ENCODE measurements at regions not wholly inside any gene's neighbourhood (a gene's known extent, or its start where the extent isn't known, plus 50 kb on each side); places are given as distances from the start of the nearest gene placed in this dataset.
"Not testable (repeated sequence)": the region's sequence is repeated elsewhere in the genome, so short reads cannot be mapped to it uniquely, and the experiment has no call there.

- no peak for DNase-seq (ENCODE audit: low read depth)
These were observed 145.6 kb upstream of the RBPJ start for GRCh38 chr4:26175006-26175786.

DNA sequence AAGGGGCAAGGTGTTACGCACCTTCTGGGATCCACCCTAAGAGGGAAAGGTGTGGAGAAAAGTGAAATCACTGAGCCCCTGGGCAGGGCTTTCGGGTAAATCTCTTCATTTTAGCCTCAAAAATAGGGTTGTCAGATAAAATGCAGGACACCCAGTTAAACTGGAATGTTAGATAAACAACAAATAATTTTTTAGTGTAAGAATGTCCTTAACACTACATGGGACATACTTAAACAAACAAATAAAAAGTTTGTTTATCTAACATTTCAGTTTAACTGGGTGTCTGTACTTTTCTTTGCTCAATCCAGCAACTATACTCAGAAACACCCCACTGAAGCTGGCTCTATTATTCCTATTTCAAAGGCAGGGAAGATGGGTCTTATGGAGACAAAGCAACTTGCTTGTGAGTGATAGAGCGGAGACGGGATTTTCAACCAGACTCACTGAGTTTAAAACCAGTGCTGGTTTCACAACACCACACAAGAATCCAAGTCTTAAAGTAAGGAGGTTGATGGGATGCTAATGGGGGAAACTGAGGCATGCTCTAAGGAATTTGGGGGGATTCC lies 144.8 kb upstream of the RBPJ start:
- DNase-seq (ENCODE audit: low read depth) = no peak

DNA sequence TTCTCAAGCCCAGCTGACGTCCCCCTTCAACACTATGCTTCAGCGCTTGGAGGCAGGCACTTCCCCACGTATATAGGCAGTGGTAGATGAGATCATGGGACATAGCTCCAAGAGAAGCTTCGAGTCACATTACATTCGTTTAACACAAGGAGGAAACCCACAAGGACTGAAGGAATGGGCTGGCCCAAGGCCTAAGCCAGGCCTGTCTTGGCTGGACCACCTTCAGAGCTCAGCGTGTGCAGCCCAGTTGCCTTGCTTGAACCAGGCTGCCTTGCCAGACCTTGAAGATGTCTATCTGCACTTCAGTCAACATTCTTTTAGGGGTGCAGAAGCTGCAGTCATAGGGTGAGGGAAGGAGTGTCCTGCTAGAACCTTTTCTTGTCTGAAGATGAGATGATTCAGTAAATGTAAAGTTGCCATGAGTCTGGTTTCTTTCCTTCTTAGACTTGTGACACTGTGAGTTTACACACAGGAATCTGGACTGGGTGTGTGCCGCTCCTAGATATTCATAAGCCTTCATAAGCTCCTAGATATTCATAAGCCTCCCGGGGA lies 144.1 kb upstream of the RBPJ start:
- no peak for DNase-seq (ENCODE audit: low read depth)

DNA sequence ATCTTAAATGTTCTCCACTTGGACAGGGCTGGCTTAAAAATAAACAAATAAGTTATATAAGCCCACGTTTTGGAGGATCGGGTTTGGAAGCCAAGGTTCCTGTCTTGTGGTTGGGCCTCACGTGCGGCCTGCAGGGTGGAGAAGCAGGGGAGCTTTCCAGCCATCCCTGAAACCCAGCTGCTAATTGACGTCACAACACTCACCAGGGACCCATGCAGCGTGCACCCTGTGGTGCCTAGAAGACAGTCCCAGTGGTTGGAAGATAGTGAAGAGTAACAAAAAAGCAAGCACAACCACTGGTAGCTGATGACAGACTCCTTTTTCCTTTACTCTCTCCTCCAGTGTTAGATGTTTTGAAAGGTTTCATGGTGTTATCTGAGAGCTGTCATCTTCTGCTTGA lies 142.0 kb upstream of the RBPJ start:
- no peak for DNase-seq (ENCODE audit: low read depth)

DNA sequence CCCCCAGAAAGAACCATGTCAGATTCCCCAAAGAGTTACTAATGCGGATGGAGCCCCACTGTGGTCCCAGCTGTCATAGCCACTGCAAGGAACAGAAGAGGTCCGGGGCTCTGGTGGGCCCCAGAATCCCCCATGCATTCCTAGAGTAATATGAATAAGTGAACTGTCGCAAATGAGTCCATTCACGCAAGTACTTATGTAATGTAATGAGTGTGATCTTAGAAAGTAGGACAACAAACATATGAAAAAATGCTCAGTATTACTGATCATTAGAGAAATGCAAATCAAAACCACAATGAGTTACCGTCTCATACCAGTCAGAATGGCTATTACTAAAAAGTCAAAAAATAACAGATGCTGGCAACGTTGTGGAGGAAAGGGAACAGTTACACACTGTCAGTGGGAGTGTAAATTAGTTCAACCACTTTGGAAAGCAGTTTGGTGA lies 141.5 kb upstream of the RBPJ start:
- no peak for DNase-seq (ENCODE audit: low read depth)

DNA sequence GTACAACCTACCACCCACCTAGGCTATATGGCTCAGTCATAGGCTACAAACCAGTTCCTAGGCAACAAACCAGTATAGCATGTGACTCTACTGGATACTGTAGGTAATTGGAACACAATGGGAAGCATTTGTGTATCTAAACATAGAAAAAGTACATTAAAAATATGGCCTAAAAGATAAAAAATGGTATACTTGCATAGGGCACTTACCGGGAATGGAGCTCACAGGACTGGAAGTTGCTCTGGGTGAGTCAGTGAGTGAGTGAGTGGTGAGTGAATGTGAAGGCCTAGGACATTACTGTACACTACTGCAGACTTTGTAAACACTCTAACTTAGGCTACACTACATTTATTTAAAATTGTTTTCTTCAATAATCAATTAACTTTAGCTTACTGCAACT lies 139.2 kb upstream of the RBPJ start:
- no peak for DNase-seq (ENCODE audit: low read depth)

GRCh38 chr4:26183017-26183416 lies 137.8 kb upstream of the RBPJ start:
- DNase-seq (ENCODE audit: low read depth) = no peak

DNA sequence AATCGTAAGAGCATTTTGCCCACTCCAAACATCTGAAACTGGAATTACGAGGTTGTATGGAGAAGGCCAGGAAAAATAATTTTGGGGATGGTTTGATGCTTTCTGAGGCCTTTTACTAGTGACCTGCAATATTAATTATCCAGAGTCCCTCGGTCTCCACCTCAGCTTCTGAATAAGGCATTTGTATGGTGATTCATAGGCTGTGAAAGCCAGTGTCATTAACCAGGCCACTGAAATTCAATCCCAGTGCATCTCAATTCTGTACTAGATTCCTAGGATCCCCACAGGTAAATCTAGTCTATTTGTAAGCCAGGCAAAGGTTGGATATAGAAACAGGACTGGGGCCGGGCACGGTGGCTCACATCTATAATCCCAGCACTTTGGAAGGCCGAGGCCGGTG lies 135.4 kb upstream of the RBPJ start:
- no peak for DNase-seq (ENCODE audit: low read depth)

GRCh38 chr4:26191353-26191752 lies 129.5 kb upstream of the RBPJ start:
- no peak for DNase-seq (ENCODE audit: low read depth)

- DNase-seq (ENCODE audit: low read depth) = no peak
These were observed 127.6 kb upstream of the RBPJ start for GRCh38 chr4:26192899-26193869.

- no peak for DNase-seq (ENCODE audit: low read depth)
These were observed 126.0 kb upstream of the RBPJ start for GRCh38 chr4:26194764-26195163.

GRCh38 chr4:26196567-26196966 lies 124.2 kb upstream of the RBPJ start:
- DNase-seq (ENCODE audit: low read depth) = no peak

DNA sequence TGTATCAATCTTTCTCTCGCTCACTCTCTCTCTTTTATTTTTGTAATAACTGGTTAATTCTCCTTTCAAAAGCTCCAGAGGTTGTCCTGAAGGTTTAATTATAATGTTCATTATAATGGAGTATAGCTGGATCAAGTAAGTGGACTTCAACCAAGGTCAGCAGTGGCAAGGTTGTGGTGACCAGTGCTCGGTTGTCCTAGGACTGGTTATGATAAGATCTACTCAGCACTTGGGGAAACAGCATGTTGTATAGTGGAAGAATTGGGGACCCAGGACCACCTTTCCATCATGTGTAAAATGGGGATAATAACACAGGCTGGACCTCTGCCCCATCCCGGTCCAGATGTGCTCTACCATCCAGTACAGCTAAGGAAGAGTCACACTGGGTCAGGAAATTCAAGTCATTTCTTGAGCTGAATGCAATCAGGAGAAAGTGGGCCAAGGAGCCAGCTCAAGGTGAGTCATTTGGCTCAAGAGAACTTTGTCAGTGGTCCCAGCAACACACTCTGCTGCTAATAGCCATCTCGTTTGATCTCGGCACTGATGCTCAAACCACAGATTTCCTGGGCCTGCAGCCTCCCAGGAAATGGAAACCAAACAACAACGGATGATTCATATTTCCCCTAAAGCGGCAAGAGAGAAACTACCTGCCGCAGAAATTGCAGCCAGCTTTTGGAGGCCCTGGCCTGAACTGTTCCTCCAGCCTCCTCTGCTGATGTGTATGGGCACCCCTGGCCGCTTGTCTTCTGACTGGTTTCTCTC lies 123.6 kb upstream of the RBPJ start:
- peak; percentile 44 for DNase-seq (ENCODE audit: low read depth)

- not testable (repeated sequence) for DNase-seq (ENCODE audit: low read depth)
These were observed 121.9 kb upstream of the RBPJ start for GRCh38 chr4:26198931-26199330.

DNA sequence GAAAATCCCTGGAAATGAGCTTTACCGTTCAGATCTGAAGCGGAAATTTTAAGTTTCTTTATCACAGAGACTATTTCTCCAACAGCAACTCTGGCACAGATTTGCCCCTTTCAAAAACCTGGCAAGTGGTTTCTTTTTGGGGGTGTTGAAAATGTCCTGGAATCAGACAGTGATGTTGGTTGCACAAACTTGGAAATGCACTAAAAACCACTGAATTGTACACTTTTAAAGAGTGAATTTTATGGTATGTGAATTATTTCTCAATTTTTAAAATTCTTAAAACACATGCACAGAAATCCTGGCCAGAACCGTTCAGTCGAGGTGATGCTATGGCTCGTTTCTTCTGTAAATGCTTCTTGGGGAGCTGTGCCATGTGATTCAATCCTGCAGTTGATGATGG lies 121.2 kb upstream of the RBPJ start:
- DNase-seq (ENCODE audit: low read depth) = no peak

DNA sequence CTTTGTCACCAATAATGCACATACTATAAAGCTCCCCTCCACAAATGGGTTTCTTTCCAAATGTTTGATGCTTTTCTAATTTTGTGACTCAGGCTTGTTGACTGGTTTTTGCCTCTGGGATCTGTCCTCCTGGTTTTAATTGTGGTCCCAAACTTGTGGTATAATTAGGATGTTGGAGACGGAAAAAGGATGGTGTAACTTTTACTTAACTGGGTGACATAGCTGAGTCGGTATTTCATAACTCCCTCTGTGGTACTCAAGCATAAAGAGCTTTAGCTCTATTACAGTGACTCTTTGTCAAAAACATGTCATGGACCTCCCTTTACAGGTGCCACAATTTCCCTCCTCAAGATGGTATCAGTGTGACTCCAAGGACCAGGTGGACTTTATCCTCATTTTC lies 119.7 kb upstream of the RBPJ start:
- DNase-seq (ENCODE audit: low read depth) = no peak

DNA sequence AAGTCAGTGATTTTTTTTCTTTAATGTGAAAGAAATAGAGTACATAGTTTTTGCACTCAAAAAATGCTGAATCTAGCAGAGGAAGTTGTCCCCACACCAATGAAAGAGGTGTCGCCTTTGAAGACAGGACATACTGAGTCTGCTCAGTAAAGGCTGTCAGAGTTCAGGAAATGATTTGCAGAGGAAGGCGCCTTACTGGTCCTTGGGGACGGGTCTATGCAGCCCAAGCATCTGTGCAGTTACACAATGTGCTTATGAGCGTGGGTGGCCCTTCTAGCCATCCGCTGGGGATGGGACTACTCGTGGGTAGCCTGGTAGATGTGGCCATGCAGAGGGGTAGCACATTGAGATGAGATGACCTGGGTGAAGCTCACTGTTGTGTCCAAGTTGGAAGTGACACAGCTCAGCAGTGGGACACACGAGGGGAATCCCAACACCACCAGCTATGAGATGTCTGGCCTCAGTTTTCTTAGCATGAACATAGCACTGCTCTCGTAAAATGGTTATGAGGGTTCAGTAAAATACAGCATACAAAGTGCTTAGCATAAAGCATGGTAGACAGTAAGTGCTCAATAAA lies 116.5 kb upstream of the RBPJ start:
- DNase-seq (ENCODE audit: low read depth) = no peak

GRCh38 chr4:26204911-26205370 lies 115.9 kb upstream of the RBPJ start:
- DNase-seq (ENCODE audit: low read depth) = no peak

GRCh38 chr4:26206339-26206738 lies 114.5 kb upstream of the RBPJ start:
- no peak for DNase-seq (ENCODE audit: low read depth)

DNA sequence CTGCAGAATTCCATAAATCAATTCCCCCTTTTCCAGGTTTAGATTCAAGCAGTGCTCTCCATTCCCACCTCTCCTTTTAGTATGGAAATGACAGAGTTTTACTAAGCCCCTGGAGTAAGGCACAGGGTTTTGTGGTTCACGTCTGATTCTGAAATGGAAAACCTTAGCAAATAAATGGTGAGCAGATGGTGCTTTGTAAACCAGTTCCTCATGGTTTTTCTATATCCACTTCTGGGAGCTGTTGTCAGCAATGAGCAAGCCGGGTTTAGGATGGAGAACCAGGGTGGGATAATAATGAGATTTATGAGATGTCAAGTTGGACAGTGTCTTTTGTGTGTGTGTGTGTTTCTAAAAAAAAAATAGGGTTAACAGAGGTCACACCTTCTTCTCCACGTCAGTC lies 113.8 kb upstream of the RBPJ start:
- DNase-seq (ENCODE audit: low read depth) = no peak

DNA sequence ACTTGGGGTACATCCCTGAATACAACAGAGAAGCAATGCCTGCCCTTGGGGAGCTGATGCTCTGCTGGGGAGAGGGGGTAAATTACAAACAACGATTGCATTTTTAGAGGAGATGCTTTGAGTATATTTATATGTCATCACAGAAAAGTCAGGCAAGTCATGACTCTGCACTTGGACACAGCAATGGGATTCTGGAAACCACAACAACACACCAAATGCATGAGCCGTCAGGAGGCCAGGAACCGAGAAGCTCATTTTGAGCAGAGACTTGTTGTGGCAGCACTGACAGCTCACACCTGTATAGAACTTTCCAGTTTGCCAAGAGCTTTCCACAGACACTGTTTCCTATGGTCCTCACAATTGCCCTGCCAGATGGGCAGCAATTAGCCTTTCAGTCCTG lies 113.2 kb upstream of the RBPJ start:
- no peak for DNase-seq (ENCODE audit: low read depth)

All from stimulated activated CD8-positive, alpha-beta memory T cell treated with anti-CD3 and anti-CD28 coated beads, Interleukin-4, amount 100 ng/mL, for 24 hours (primary cell).